K562 (cell line): ENCODE measurements at regions not wholly inside any gene's neighbourhood (a gene's known extent, or its start where the extent isn't known, plus 50 kb on each side); places are given as distances from the start of the nearest gene placed in this dataset.

ENCODE experiments used
- ATAC-seq: fragments of 200-7000 bp; cut with Tn5 transposase; 3 replicates; pipeline ENCODE4 v1.9.1; 2020; ENCODE audit warnings: moderate library complexity
- BruUV-seq: library from RNA; stranded (reverse); fragments of 400-500 nt; replicated peaks from 2 replicates; lab custom pipeline; 2021; lab: Mats Ljungman, UMichigan
- CTCF ChIA-PET: fragments of 300-600 bp; formaldehyde crosslinking; extraction: SDS; loops from one replicate; lab custom pipeline; 2021; ENCODE audit warnings: low intra/inter-chr PET ratio; lab: Yijun Ruan, JAX
- POLR2A ChIA-PET: fragments of 300-600, 350-650 bp; sonication (Branson Sonifier 250); formaldehyde crosslinking; extraction: SDS; loops from one replicate; lab custom pipeline; 2021; ENCODE audit warnings: antibody characterized with exemption, inconsistent platforms; lab: Yijun Ruan, JAX
- DNase-seq, 4 experiments: peaks; one replicate each; pipeline versions ENCODE4 v3.0.0 to v3.0.0-alpha.2; 2011 to 2018; ENCODE audit warnings: low spot score in 3 of 4, mixed read lengths in 3 of 4; ENCODE audit errors: extremely low read depth in 1 of 4
- FAIRE-seq: peaks from 2 replicates; lab custom pipeline; 2011; peaks lifted over from hg19 to GRCh38; lab: Jason Lieb, UNC
- H2AFZ ChIP-seq: 2 replicates; pipeline ENCODE4 v1.6.0; 2011; ENCODE audit warnings: low read depth, low read length, control low read depth, inconsistent platforms
- H3K27ac ChIP-seq: fragments of 200-600 bp; 3 replicates; pipeline ENCODE4 v1.8.0; 2011; ENCODE audit warnings: low read depth, mild to moderate bottlenecking, control low read depth, inconsistent platforms, low read length, moderate library complexity, mixed read lengths; ENCODE audit errors: extremely low read depth
- H3K27me3 ChIP-seq, 2 experiments: fragments of 300-600 bp in 1 of 2; 2 replicates in 1 of 2; 3 replicates in 1 of 2; pipeline versions ENCODE4 v1.6.0 to v1.8.0; 2011; ENCODE audit warnings: inconsistent platforms in 2 of 2, low read length in 2 of 2, mild to moderate bottlenecking in 1 of 2, mixed read lengths in 1 of 2, moderate library complexity in 1 of 2; ENCODE audit not compliant: control insufficient read depth in 2 of 2, insufficient read depth in 2 of 2
- H3K36me3 ChIP-seq: fragments of 300-600 bp; 3 replicates; pipeline ENCODE4 v1.8.0; 2011; ENCODE audit warnings: mild to moderate bottlenecking, low read length, inconsistent platforms; ENCODE audit not compliant: control insufficient read depth, insufficient read depth
- H3K4me1 ChIP-seq, 2 experiments: fragments of 200-600 bp in 1 of 2; replicated peaks in 1 of 2; 2 replicates in 1 of 2; 3 replicates in 1 of 2; pipeline versions ENCODE4 v1.5.1 to v1.8.0; 2011; ENCODE audit warnings: inconsistent platforms in 2 of 2, low read length in 2 of 2, mild to moderate bottlenecking in 1 of 2, mixed read lengths in 1 of 2, moderate library complexity in 1 of 2; ENCODE audit not compliant: control insufficient read depth in 2 of 2, insufficient read depth in 2 of 2
- H3K4me2 ChIP-seq: 2 replicates; pipeline ENCODE4 v1.6.1; 2011; ENCODE audit warnings: low read length, control low read depth, inconsistent platforms, mixed read lengths; ENCODE audit not compliant: insufficient read depth
- H3K4me3 ChIP-seq: fragments of 200-600 bp; sonication (generic), shearing (Covaris generic); 2 replicates; pipeline ENCODE4 v1.5.1; 2016; ENCODE audit warnings: control low read depth, inconsistent platforms
- H3K79me2 ChIP-seq: fragments of 200-600 bp; 3 replicates; pipeline ENCODE4 v1.8.0; 2011; ENCODE audit warnings: low read length, inconsistent platforms; ENCODE audit not compliant: control insufficient read depth, insufficient read depth
- H3K9ac ChIP-seq, 2 experiments: 2 replicates each; pipeline versions ENCODE4 v1.6.0 to v1.6.1; 2011; ENCODE audit warnings: low read depth in 2 of 2, low read length in 2 of 2, control low read depth in 1 of 2, inconsistent platforms in 1 of 2, mild to moderate bottlenecking in 1 of 2, mixed read lengths in 1 of 2; ENCODE audit not compliant: insufficient read depth in 1 of 2
- H3K9me1 ChIP-seq: one replicate; pipeline ENCODE4 v1.6.0; 2011; ENCODE audit warnings: inconsistent platforms, mild to moderate bottlenecking, low read length, moderate library complexity; ENCODE audit not compliant: control insufficient read depth, insufficient read depth
- H3K9me3 ChIP-seq: replicated peaks from 2 replicates; pipeline ENCODE4 v1.5.1; 2011; ENCODE audit warnings: low read depth, low read length, inconsistent platforms; ENCODE audit not compliant: control insufficient read depth, insufficient read depth
- H4K20me1 ChIP-seq: replicated peaks from 2 replicates; pipeline ENCODE4 v1.6.1; 2011; ENCODE audit warnings: low read length, inconsistent platforms, mixed read lengths; ENCODE audit not compliant: control insufficient read depth, insufficient read depth
- GABPB2 ChIP-seq: fragments of 250-450 bp; sonication (Bioruptor Pico); conservative IDR thresholded peaks from 2 replicates; pipeline ENCODE4 v1.5.1; 2021; ENCODE audit warnings: mild to moderate bottlenecking
- MYC ChIP-seq, 2 experiments: fragments of 250-450 bp in 1 of 2; sonication (Bioruptor Pico) in 1 of 2; IDR thresholded peaks; 2 replicates each; pipeline versions ENCODE4 v1.5.1 to v1.6.1; 2012 to 2021; ENCODE audit warnings: low read depth in 2 of 2, borderline replicate concordance in 1 of 2, improper control_type of control experiment in 1 of 2, low read length in 1 of 2, mild to moderate bottlenecking in 1 of 2, moderate library complexity in 1 of 2
- ZC3H4 ChIP-seq: sonication (generic); formaldehyde crosslinking; IDR thresholded peaks from 2 replicates; pipeline ENCODE4 v1.9.0; 2021; ENCODE audit warnings: missing genetic modification reagents, borderline replicate concordance
- ZNF766 ChIP-seq: fragments of 200-800 bp; sonication (Bioruptor generic); conservative IDR thresholded peaks from 2 replicates; pipeline ENCODE4 v1.6.1; 2016; ENCODE audit warnings: missing genetic modification characterization, missing compliant biosample characterization
- WGBS: fragments of 100-300 bp; shearing (Covaris generic); methylation state at CpG from one replicate; pipeline ENCODE4 v1.1.6; 2016; ENCODE audit warnings: low coverage, mixed read lengths; ENCODE audit not compliant: insufficient coverage; ENCODE audit errors: missing lambda C conversion rate; 5-methylcytosine and 5-hydroxymethylcytosine counted together
- in situ Hi-C: fragments of 300-500 bp; cut with MboI; formaldehyde crosslinking; loops from 4 replicates; pipeline ENCODE4 v1.15.0; 2018; ENCODE audit warnings: inconsistent platforms, mixed read lengths
- intact Hi-C: fragments of 100-400 bp; cut with micrococcal nuclease; formaldehyde crosslinking; loops from 2 replicates; pipeline ENCODE4 v1.14.2; 2022
- TF ChIP-seq, protein P1 (sequence below): fragments of 450-650 bp; formaldehyde crosslinking; IDR thresholded peaks from 2 replicates; pipeline ENCODE4 v1.4.0; 2022; ENCODE audit warnings: mild to moderate bottlenecking, moderate library complexity
- TF ChIP-seq, protein P2 (sequence below): sonication (generic); formaldehyde crosslinking; IDR thresholded peaks from 2 replicates; pipeline ENCODE4 v1.8.1; 2022; ENCODE audit warnings: missing genetic modification reagents

GRCh38 chr3:43869491-43869890 lies 178.8 kb downstream of the ABHD5 start:
- no peak overlapping the region for H2AFZ ChIP-seq
- no peak for ATAC-seq
- POLR2A ChIA-PET: interaction anchor here (0.5 to 1.0 kb wide), 2 partner anchors 14 to 909 kb away, joined by 3 read pairs; no protein-coding TSS in a partner anchor
- H3K79me2 ChIP-seq: no peaks in the 10 kb centered on the region
- no peaks in the 10 kb centered on the region for H4K20me1 ChIP-seq
- no peak for DNase-seq
- no peak overlapping the region for H3K4me2 ChIP-seq
- no peak overlapping the region for H3K27ac ChIP-seq
- CTCF ChIA-PET: no interaction called here
- H3K9me3 ChIP-seq: no peaks in the 10 kb centered on the region
- TF ChIP-seq ZNF766: no peak
- FAIRE-seq: no peak
- no TSS peak for BruUV-seq
- no peak overlapping the region for H3K4me3 ChIP-seq
- H3K36me3 ChIP-seq: no peaks in the 10 kb centered on the region
- H3K27me3 ChIP-seq: peaks cover 3 to 45% of the 10 kb centered on the region in 2 experiments; a peak in 3 of 5 replicates
- in situ Hi-C loops (no loop called here), intact Hi-C loops (no loop called here)
- H3K9me1 ChIP-seq: no peaks in the 10 kb centered on the region
- no peaks in the 10 kb centered on the region for H3K4me1 ChIP-seq
- H3K9ac ChIP-seq: no peak overlapping the region
- WGBS: 2% methylated on average over 3 of the region's 3 CpGs

- H2AFZ ChIP-seq: no peak overlapping the region
- H3K9me3 ChIP-seq: no peaks in the 10 kb centered on the region
- ChIA-PET POLR2A (interaction anchor here (0.6 to 1.0 kb wide), 2 partner anchors 13 to 823 kb away, joined by 3 read pairs; no protein-coding TSS in a partner anchor), CTCF (no interaction called here)
- H3K4me1 ChIP-seq: no peaks in the 10 kb centered on the region
- TF ChIP-seq, protein P1, sequence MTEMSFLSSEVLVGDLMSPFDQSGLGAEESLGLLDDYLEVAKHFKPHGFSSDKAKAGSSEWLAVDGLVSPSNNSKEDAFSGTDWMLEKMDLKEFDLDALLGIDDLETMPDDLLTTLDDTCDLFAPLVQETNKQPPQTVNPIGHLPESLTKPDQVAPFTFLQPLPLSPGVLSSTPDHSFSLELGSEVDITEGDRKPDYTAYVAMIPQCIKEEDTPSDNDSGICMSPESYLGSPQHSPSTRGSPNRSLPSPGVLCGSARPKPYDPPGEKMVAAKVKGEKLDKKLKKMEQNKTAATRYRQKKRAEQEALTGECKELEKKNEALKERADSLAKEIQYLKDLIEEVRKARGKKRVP (CRISPR knock-in tag): no peak
- no peak for TF ChIP-seq ZC3H4 (CRISPR knock-in tag)
- no peak for TF ChIP-seq GABPB2
- TF ChIP-seq, protein P2, sequence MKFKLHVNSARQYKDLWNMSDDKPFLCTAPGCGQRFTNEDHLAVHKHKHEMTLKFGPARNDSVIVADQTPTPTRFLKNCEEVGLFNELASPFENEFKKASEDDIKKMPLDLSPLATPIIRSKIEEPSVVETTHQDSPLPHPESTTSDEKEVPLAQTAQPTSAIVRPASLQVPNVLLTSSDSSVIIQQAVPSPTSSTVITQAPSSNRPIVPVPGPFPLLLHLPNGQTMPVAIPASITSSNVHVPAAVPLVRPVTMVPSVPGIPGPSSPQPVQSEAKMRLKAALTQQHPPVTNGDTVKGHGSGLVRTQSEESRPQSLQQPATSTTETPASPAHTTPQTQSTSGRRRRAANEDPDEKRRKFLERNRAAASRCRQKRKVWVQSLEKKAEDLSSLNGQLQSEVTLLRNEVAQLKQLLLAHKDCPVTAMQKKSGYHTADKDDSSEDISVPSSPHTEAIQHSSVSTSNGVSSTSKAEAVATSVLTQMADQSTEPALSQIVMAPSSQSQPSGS (CRISPR knock-in tag): no peak
- no peak for TF ChIP-seq MYC (IDR thresholded peaks at IDR 0.05; ENCODE audit: low read depth, low read length)
- no peak for TF ChIP-seq MYC (CRISPR knock-in tag; IDR thresholded peaks at IDR 0.05; ENCODE audit: borderline replicate concordance, low read depth)
- H3K4me3 ChIP-seq: no peak overlapping the region
- no peak overlapping the region for H3K9ac ChIP-seq
- intact Hi-C loops (no loop called here), in situ Hi-C loops (no loop called here)
- ATAC-seq (no peak), DNase-seq (no peak), FAIRE-seq (no peak)
- 0% methylated on average over 2 of the region's 2 CpGs for WGBS
- no peak overlapping the region for H3K4me2 ChIP-seq
- H3K27me3 ChIP-seq: peaks cover 3 to 42% of the 10 kb centered on the region in 2 experiments; a peak in 3 of 5 replicates
- H3K27ac ChIP-seq: no peak overlapping the region
- BruUV-seq: no TSS peak
- no peaks in the 10 kb centered on the region for H4K20me1 ChIP-seq
- no peaks in the 10 kb centered on the region for H3K36me3 ChIP-seq
- no peaks in the 10 kb centered on the region for H3K9me1 ChIP-seq
- no peaks in the 10 kb centered on the region for H3K79me2 ChIP-seq
These were observed 179.4 kb downstream of the ABHD5 start for GRCh38 chr3:43870120-43870519.
